ENCODE measurements at regions not wholly inside any gene's neighbourhood (a gene's known extent, or its start where the extent isn't known, plus 50 kb on each side); places are given as distances from the start of the nearest gene placed in this dataset.
"Not testable (repeated sequence)": the region's sequence is repeated elsewhere in the genome, so short reads cannot be mapped to it uniquely, and the experiment has no call there.

GRCh38 chr11:19615341-19616183 lies 97.1 kb upstream of the NAV2 start:
- Mint-ChIP-seq H3K36me3 (ENCODE audit: low read depth) (peaks cover 12% of the 10 kb centered on the region), H3K27ac (ENCODE audit: unreplicated experiment) (no peak overlapping the region), H3K4me3 (no peak overlapping the region), H3K9me3 (peaks cover 21% of the 10 kb centered on the region), H3K4me1 (peaks cover 11% of the 10 kb centered on the region), H3K27me3 (ENCODE audit: low read depth) (peaks cover under 1% of the 10 kb centered on the region)
- no peak for DNase-seq (ENCODE audit: low read depth, low spot score)
- TF ChIP-seq, protein P1, sequence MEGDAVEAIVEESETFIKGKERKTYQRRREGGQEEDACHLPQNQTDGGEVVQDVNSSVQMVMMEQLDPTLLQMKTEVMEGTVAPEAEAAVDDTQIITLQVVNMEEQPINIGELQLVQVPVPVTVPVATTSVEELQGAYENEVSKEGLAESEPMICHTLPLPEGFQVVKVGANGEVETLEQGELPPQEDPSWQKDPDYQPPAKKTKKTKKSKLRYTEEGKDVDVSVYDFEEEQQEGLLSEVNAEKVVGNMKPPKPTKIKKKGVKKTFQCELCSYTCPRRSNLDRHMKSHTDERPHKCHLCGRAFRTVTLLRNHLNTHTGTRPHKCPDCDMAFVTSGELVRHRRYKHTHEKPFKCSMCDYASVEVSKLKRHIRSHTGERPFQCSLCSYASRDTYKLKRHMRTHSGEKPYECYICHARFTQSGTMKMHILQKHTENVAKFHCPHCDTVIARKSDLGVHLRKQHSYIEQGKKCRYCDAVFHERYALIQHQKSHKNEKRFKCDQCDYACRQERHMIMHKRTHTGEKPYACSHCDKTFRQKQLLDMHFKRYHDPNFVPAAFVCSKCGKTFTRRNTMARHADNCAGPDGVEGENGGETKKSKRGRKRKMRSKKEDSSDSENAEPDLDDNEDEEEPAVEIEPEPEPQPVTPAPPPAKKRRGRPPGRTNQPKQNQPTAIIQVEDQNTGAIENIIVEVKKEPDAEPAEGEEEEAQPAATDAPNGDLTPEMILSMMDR (conservative IDR thresholded peaks at IDR 0.05): no peak

GRCh38 chr11:19614370-19614940 lies 98.2 kb upstream of the NAV2 start:
- Mint-ChIP-seq H3K36me3 (ENCODE audit: low read depth) (peaks cover 15% of the 10 kb centered on the region), H3K9me3 (peaks cover 24% of the 10 kb centered on the region), H3K27me3 (ENCODE audit: low read depth) (peaks cover 4% of the 10 kb centered on the region), H3K4me3 (no peak overlapping the region), H3K27ac (ENCODE audit: unreplicated experiment) (no peak overlapping the region), H3K4me1 (peaks cover 11% of the 10 kb centered on the region)
- no peak for DNase-seq (ENCODE audit: low read depth, low spot score)
- TF ChIP-seq, protein P1 (conservative IDR thresholded peaks at IDR 0.05): no peak

- peaks cover 14% of the 10 kb centered on the region for H3K4me1 Mint-ChIP-seq
- not testable (repeated sequence) for DNase-seq (ENCODE audit: low read depth, low spot score); H3K27me3 Mint-ChIP-seq (ENCODE audit: low read depth); H3K27ac Mint-ChIP-seq (ENCODE audit: unreplicated experiment); H3K4me3 Mint-ChIP-seq
- peaks cover 12% of the 10 kb centered on the region for H3K9me3 Mint-ChIP-seq
- H3K36me3 Mint-ChIP-seq (ENCODE audit: low read depth): peaks cover 10% of the 10 kb centered on the region
Observed at GRCh38 chr11:19612025-19612424, 100.6 kb upstream of the NAV2 start.

GRCh38 chr11:19607656-19608360 lies 104.8 kb upstream of the NAV2 start:
- no peak overlapping the region for H3K4me3 Mint-ChIP-seq
- DNase-seq (ENCODE audit: low read depth, low spot score): no peak
- H3K36me3 Mint-ChIP-seq (ENCODE audit: low read depth): peaks cover 10% of the 10 kb centered on the region
- H3K27ac Mint-ChIP-seq (ENCODE audit: unreplicated experiment): no peak overlapping the region
- TF ChIP-seq, protein P1 (conservative IDR thresholded peaks at IDR 0.05): no peak
- peaks cover 3% of the 10 kb centered on the region for H3K4me1 Mint-ChIP-seq
- peaks cover 4% of the 10 kb centered on the region for H3K27me3 Mint-ChIP-seq (ENCODE audit: low read depth)
- peaks cover 20% of the 10 kb centered on the region for H3K9me3 Mint-ChIP-seq

- TF ChIP-seq, protein P1 (conservative IDR thresholded peaks at IDR 0.05): no peak
- Mint-ChIP-seq H3K36me3 (ENCODE audit: low read depth) (peaks cover 3% of the 10 kb centered on the region), H3K27ac (ENCODE audit: unreplicated experiment) (no peak overlapping the region), H3K4me3 (no peak overlapping the region), H3K4me1 (peaks cover 3% of the 10 kb centered on the region), H3K27me3 (ENCODE audit: low read depth) (peaks cover 4% of the 10 kb centered on the region), H3K9me3 (peaks cover 14% of the 10 kb centered on the region)
- DNase-seq (ENCODE audit: low read depth, low spot score): no peak
Observed at GRCh38 chr11:19606856-19607655, 105.6 kb upstream of the NAV2 start.
